NCI-H69 (cell line): ENCODE measurements at regions not wholly inside any gene's neighbourhood (a gene's known extent, or its start where the extent isn't known, plus 50 kb on each side); places are given as distances from the start of the nearest gene placed in this dataset.

ENCODE experiments used
- DNase-seq: peaks from one replicate; lab custom pipeline; 2025; lab: John Stamatoyannopoulos, UW

- DNase-seq: no peak
These were observed 750.2 kb upstream of the IGFBP3 start for GRCh38 chr7:46671108-46671769.

- no peak for DNase-seq
These were observed 748.0 kb upstream of the IGFBP3 start for GRCh38 chr7:46669028-46669427.

GRCh38 chr7:46664453-46664852, 743.4 kb upstream of the IGFBP3 start:
- DNase-seq: no peak

- DNase-seq: no peak
These were observed 742.0 kb upstream of the IGFBP3 start for GRCh38 chr7:46663025-46663424.

GRCh38 chr7:46661431-46661830, 740.4 kb upstream of the IGFBP3 start:
- DNase-seq: no peak

GRCh38 chr7:46660402-46660980, 739.4 kb upstream of the IGFBP3 start:
- DNase-seq: no peak

- DNase-seq: no peak
These were observed 737.2 kb upstream of the IGFBP3 start for GRCh38 chr7:46658281-46658680.

- DNase-seq: no peak
These were observed 733.7 kb upstream of the IGFBP3 start for GRCh38 chr7:46654546-46655443.

GRCh38 chr7:46653848-46654247, 732.8 kb upstream of the IGFBP3 start:
- DNase-seq: no peak

- DNase-seq: no peak
These were observed 731.2 kb upstream of the IGFBP3 start for GRCh38 chr7:46652317-46652716.

GRCh38 chr7:46651561-46652088, 730.6 kb upstream of the IGFBP3 start:
- DNase-seq: no peak

- DNase-seq: no peak
These were observed 730.0 kb upstream of the IGFBP3 start for GRCh38 chr7:46651070-46651469.

GRCh38 chr7:46649876-46650275, 728.8 kb upstream of the IGFBP3 start:
- DNase-seq: no peak

GRCh38 chr7:46637793-46638735, 717.0 kb upstream of the IGFBP3 start:
- DNase-seq: no peak

- DNase-seq: no peak
These were observed 715.0 kb upstream of the IGFBP3 start for GRCh38 chr7:46636022-46636421.

- no peak for DNase-seq
These were observed 712.7 kb upstream of the IGFBP3 start for GRCh38 chr7:46633630-46634240.

- DNase-seq: no peak
These were observed 712.1 kb upstream of the IGFBP3 start for GRCh38 chr7:46633200-46633599.

- DNase-seq: no peak
These were observed 709.0 kb upstream of the IGFBP3 start for GRCh38 chr7:46630031-46630430.

- no peak for DNase-seq
These were observed 707.3 kb upstream of the IGFBP3 start for GRCh38 chr7:46628389-46628788.

- DNase-seq: no peak
These were observed 705.7 kb upstream of the IGFBP3 start for GRCh38 chr7:46626691-46627310.

- no peak for DNase-seq
These were observed 705.2 kb upstream of the IGFBP3 start for GRCh38 chr7:46626261-46626660.
